Neural crest cell (in vitro differentiated cells): ENCODE measurements at regions not wholly inside any gene's neighbourhood (a gene's known extent, or its start where the extent isn't known, plus 50 kb on each side); places are given as distances from the start of the nearest gene placed in this dataset.

Experiments used
- DNase-seq: peaks from one replicate; pipeline ENCODE4 v3.0.0; 2021; ENCODE audit warnings: low read depth, mixed read lengths, low spot score
- H3K27ac Mint-ChIP-seq: one replicate; pipeline ENCODE4 v1.8.0; 2021; ENCODE audit warnings: mild to moderate bottlenecking, mixed read lengths; ENCODE audit not compliant: unreplicated experiment
- H3K27me3 Mint-ChIP-seq: 2 replicates; pipeline ENCODE4 v1.8.0; 2021; ENCODE audit warnings: low read depth, mild to moderate bottlenecking, mixed read lengths
- H3K36me3 Mint-ChIP-seq: 2 replicates; pipeline ENCODE4 v1.8.0; 2021; ENCODE audit warnings: low read depth, mild to moderate bottlenecking, mixed read lengths
- H3K4me1 Mint-ChIP-seq: 2 replicates; pipeline ENCODE4 v1.8.0; 2021; ENCODE audit warnings: mixed read lengths
- H3K4me3 Mint-ChIP-seq: one replicate; pipeline ENCODE4 v1.8.0; 2021; ENCODE audit warnings: mild to moderate bottlenecking, mixed read lengths
- H3K9me3 Mint-ChIP-seq: 2 replicates; pipeline ENCODE4 v1.8.0; 2021; ENCODE audit warnings: mixed read lengths
- TF ChIP-seq, protein P1 (sequence below): fragments of 200-600 bp; sonication (generic); conservative IDR thresholded peaks from 2 replicates; pipeline ENCODE4 v1.5.0; 2021; ENCODE audit warnings: antibody characterized with exemption, mild to moderate bottlenecking

DNA sequence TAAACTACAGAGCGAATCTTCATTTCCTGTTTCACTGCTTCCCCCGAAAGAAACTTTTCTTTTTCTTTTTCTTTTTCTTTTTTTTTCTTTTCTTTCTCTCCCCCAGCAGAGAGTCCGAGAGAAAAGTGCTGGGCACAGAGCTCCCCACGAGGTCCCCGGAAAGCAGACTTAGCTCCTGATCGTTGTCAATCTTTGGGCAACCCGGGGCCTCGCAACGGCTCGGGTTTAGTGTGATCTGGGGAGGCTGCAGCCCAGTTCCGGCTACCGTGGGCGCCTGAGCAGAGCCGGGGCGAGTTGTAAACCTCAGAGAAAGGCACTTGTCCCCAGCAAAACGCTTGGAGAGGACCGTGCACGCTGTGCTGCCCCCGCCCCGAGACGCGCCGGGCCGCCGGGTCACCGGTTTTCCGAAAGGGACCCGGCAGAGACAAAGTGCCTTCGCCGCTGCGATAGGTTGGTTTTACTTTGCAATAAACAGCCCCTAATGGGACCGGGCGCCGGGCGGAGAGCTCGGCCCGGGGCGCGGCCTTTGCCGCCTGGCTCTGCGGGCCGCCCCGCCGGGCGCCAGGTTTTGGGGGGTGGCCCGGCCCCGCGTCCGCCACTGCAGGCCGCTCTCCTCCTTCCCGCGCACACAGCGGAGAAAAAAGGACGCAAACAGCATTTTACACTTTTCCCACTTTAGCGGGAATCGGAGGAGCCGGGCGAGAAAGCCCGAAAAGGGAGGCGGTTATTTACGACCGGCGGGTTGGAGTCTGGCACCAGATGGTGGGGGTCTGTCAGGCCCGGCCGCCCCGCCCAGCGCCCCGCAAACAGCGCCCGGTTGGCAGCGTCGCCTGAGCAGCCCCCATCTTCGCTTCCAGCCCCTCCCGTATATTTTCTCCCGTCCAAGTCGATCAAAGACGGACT lies 136.0 kb downstream of the INSIG2 start:
- peak; percentile 36 for DNase-seq
- peaks cover 87% of the 10 kb centered on the region for H3K27me3 Mint-ChIP-seq
- H3K4me1 Mint-ChIP-seq = peaks cover 41% of the 10 kb centered on the region

DNA sequence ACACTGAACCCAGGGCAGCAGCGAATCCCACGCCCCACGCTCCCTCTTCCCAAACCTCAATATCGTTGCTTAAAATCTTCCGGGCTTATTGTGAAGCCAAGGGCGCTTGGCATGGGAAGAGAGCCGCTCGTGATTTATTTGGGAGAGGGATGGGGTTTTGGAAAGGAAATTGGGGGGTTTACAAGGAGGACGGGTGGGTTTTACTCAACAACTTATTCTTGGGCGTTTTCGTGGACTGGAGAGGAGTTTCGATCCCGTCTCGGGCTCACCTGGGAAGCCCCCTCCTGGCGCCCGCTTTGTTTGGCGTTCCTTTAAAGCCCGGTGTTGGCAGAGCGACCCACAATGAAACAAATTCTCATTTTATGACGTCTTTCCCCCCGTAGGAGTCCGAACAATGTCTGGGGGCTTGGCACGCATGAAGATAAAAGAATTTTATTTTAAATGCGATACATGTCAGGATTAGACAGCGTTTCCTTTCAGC lies 135.3 kb downstream of the INSIG2 start:
- peak overlapping the region; percentile 70 for H3K27ac Mint-ChIP-seq
- TF ChIP-seq, protein P1, sequence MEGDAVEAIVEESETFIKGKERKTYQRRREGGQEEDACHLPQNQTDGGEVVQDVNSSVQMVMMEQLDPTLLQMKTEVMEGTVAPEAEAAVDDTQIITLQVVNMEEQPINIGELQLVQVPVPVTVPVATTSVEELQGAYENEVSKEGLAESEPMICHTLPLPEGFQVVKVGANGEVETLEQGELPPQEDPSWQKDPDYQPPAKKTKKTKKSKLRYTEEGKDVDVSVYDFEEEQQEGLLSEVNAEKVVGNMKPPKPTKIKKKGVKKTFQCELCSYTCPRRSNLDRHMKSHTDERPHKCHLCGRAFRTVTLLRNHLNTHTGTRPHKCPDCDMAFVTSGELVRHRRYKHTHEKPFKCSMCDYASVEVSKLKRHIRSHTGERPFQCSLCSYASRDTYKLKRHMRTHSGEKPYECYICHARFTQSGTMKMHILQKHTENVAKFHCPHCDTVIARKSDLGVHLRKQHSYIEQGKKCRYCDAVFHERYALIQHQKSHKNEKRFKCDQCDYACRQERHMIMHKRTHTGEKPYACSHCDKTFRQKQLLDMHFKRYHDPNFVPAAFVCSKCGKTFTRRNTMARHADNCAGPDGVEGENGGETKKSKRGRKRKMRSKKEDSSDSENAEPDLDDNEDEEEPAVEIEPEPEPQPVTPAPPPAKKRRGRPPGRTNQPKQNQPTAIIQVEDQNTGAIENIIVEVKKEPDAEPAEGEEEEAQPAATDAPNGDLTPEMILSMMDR = no peak
- peaks cover 84% of the 10 kb centered on the region for H3K27me3 Mint-ChIP-seq
- no peaks in the 10 kb centered on the region for H3K9me3 Mint-ChIP-seq
- H3K36me3 Mint-ChIP-seq = no peaks in the 10 kb centered on the region
- DNase-seq = peak; percentile 4
- H3K4me1 Mint-ChIP-seq = peaks cover 41% of the 10 kb centered on the region
- peak overlapping the region; percentile 85 for H3K4me3 Mint-ChIP-seq

More for the DNA sequence above, 136.0 kb downstream of the INSIG2 start:
- no peaks in the 10 kb centered on the region for H3K36me3 Mint-ChIP-seq
- H3K9me3 Mint-ChIP-seq = no peaks in the 10 kb centered on the region
- peak overlapping the region; percentile 96 for H3K27ac Mint-ChIP-seq
- H3K4me3 Mint-ChIP-seq = peak overlapping the region; percentile 95
- TF ChIP-seq, protein P1 = no peak

DNA sequence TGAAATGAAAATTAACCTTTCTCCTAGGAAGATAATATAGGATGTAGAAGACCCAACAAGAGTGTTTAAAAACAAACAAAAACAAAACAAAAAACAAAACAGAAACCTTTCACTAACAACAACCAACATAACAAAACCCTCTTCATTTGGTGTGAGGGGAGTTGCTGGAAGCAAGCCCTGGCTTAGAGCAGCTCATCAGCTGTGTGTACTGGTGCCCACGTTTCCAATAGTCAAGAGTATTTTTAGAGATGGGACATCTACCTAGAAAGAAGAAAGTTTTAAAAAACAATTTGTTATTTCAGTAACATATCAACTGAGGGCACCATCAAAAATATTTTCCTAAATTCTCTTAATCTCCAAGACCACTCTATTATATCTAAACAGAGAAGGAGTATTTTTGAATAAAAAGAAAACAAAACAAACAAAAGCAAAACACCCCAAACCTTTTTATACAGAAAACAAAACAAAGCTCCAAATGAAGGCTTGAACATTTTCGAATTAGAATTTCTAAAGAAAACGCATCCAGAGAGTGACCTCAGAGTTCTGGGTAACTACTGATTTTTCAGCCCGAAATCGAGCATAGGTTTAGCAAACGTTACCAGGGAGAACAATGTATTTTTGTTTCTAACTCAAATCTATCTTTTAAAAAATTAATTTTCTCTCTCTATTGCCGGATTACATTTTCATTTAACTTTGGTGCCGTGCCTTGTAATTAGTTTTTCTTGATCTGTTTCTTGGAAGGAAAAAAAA lies 134.6 kb downstream of the INSIG2 start:
- Mint-ChIP-seq H3K4me1 (peaks cover 41% of the 10 kb centered on the region), H3K4me3 (peak overlapping the region; percentile 85), H3K27ac (peak overlapping the region; percentile 16), H3K9me3 (no peaks in the 10 kb centered on the region), H3K27me3 (peaks cover 77% of the 10 kb centered on the region), H3K36me3 (no peaks in the 10 kb centered on the region)
- TF ChIP-seq, protein P1 = no peak
- no peak for DNase-seq

DNA sequence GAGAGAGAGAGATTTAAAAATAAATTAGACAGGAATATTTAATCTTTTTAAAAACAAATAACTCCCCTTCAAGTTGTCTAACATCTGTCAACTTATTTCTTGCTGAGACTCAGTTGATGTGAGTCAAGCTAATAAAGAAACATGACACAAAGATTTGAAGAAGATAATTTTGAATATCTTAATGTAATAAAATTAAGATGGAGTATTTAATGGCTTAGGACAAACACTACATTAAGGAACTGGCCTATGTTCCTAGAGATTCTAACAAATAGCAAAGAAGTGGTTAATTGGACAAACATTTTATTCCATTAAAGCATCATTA lies 134.0 kb downstream of the INSIG2 start:
- no peak overlapping the region for H3K27ac Mint-ChIP-seq
- peaks cover 41% of the 10 kb centered on the region for H3K4me1 Mint-ChIP-seq
- DNase-seq = no peak
- peak overlapping the region; percentile 58 for H3K4me3 Mint-ChIP-seq
- peaks cover 75% of the 10 kb centered on the region for H3K27me3 Mint-ChIP-seq
- H3K9me3 Mint-ChIP-seq = no peaks in the 10 kb centered on the region
- TF ChIP-seq, protein P1 = no peak
- no peaks in the 10 kb centered on the region for H3K36me3 Mint-ChIP-seq

DNA sequence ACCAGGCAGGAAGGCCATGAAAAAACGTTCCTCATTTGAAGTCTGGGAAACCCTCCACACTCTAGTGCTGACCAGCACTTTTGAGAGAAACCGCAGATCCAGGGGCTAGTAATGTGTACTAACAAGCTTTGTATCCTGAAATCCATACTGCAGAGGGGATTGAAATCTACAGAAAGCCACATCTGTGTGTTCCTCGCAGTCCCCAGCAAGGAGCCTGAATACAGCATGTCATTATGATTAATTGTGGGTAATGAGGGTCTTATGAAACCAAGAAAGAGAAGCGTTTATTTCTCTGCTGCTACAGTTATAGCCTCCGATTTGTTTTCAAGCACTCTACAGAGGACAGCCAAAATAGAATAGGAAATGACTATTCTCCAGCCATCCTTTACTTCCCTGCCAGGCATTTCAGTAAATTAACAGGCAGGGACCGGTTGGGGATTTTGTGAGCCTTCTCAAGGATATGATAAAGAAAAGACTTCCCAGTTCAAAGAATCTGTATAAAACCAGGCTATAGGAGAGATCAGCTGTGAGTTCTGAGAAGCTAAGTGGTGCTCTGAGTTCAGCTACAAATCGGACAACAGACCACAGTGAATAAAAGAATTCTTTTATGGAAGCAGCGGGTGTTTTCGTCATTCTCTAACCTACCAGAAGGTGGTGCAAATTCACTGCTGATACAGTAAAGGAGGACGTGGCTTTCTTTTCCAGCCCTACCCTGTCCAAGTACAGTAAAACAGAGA lies 133.4 kb downstream of the INSIG2 start:
- no peaks in the 10 kb centered on the region for H3K9me3 Mint-ChIP-seq
- peak overlapping the region; percentile 58 for H3K4me3 Mint-ChIP-seq
- DNase-seq = peak; percentile 45
- no peaks in the 10 kb centered on the region for H3K36me3 Mint-ChIP-seq
- TF ChIP-seq, protein P1 = peak; percentile 85
- H3K4me1 Mint-ChIP-seq = peaks cover 41% of the 10 kb centered on the region
- peaks cover 75% of the 10 kb centered on the region for H3K27me3 Mint-ChIP-seq
- no peak overlapping the region for H3K27ac Mint-ChIP-seq
